SK-N-SH (cell line): ENCODE measurements at regions not wholly inside any gene's neighbourhood (a gene's known extent, or its start where the extent isn't known, plus 50 kb on each side); places are given as distances from the start of the nearest gene placed in this dataset.

ENCODE experiments used
- CTCF ChIA-PET: fragments of 300-600, 350-600 bp; formaldehyde crosslinking; extraction: SDS; loops from one replicate; lab custom pipeline; 2021; lab: Yijun Ruan, JAX
- POLR2A ChIA-PET: fragments of 350-600 bp; sonication (Branson Sonifier 250); formaldehyde crosslinking; extraction: SDS; loops from one replicate; lab custom pipeline; 2020; ENCODE audit warnings: antibody characterized with exemption, inconsistent platforms; lab: Yijun Ruan, JAX
- DNase-seq: peaks from one replicate; pipeline ENCODE4 v3.0.0; 2012
- H2AFZ ChIP-seq: fragments of 200-600 bp; sonication (generic); 2 replicates; pipeline ENCODE4 v1.8.1; 2016; ENCODE audit warnings: antibody characterized with exemption, mild to moderate bottlenecking, low read depth
- H3F3A ChIP-seq: fragments of 200-600 bp; sonication (generic); replicated peaks from 2 replicates; pipeline ENCODE3; 2016; ENCODE audit warnings: antibody characterized with exemption, mild to moderate bottlenecking; ENCODE audit not compliant: insufficient read depth
- H3K27ac ChIP-seq, 2 experiments: fragments of 200-500 bp in 1 of 2; fragments of 200-600 bp in 1 of 2; sonication (Bioruptor generic) in 1 of 2; sonication (generic), shearing (Covaris generic) in 1 of 2; 2 replicates each; pipeline versions ENCODE4 v1.5.1 to v1.6.1; 2014 to 2016; ENCODE audit warnings: low read depth in 2 of 2, inconsistent platforms in 1 of 2, low read length in 1 of 2, mild to moderate bottlenecking in 1 of 2, mixed read lengths in 1 of 2
- H3K27me3 ChIP-seq: fragments of 200-600 bp; sonication (generic), shearing (Covaris generic); 2 replicates; pipeline ENCODE4 v1.6.1; 2016; ENCODE audit warnings: mixed run types; ENCODE audit not compliant: insufficient read depth
- H3K36me3 ChIP-seq, 2 experiments: fragments of 200-500 bp in 1 of 2; fragments of 200-600 bp in 1 of 2; sonication (Bioruptor generic) in 1 of 2; sonication (generic) in 1 of 2; replicated peaks in 1 of 2; 2 replicates each; pipeline versions ENCODE3 to v1.5.1; 2014 to 2016; ENCODE audit warnings: low read length in 1 of 2, mild to moderate bottlenecking in 1 of 2; ENCODE audit not compliant: insufficient read depth in 2 of 2, control insufficient read depth in 1 of 2
- H3K4me1 ChIP-seq, 2 experiments: fragments of 200-500 bp in 1 of 2; fragments of 200-600 bp in 1 of 2; sonication (Bioruptor generic) in 1 of 2; sonication (generic), shearing (Covaris generic) in 1 of 2; 2 replicates each; pipeline versions ENCODE4 v1.5.1 to v1.6.1; 2014 to 2016; ENCODE audit warnings: low read depth in 1 of 2, low read length in 1 of 2, mixed run types in 1 of 2; ENCODE audit not compliant: insufficient read depth in 2 of 2, control insufficient read depth in 1 of 2
- H3K4me2 ChIP-seq: fragments of 200-600 bp; sonication (generic), shearing (Covaris generic); 2 replicates; pipeline ENCODE4 v1.6.1; 2017; ENCODE audit warnings: mixed run types
- H3K4me3 ChIP-seq, 2 experiments: fragments of 200-500 bp in 1 of 2; fragments of 200-600 bp in 1 of 2; sonication (Bioruptor generic) in 1 of 2; sonication (generic), shearing (Covaris generic) in 1 of 2; 2 replicates each; pipeline versions ENCODE4 v1.5.1 to v1.8.1; 2014 to 2016; ENCODE audit warnings: low read depth in 2 of 2, inconsistent platforms in 1 of 2, low read length in 1 of 2, mild to moderate bottlenecking in 1 of 2, mixed read lengths in 1 of 2, moderate library complexity in 1 of 2
- H3K79me2 ChIP-seq: fragments of 200-600 bp; sonication (generic); 2 replicates; pipeline ENCODE4 v1.8.1; 2017; ENCODE audit warnings: mild to moderate bottlenecking; ENCODE audit not compliant: insufficient read depth
- H3K9ac ChIP-seq: fragments of 200-600 bp; sonication (generic); 2 replicates; pipeline ENCODE4 v1.6.1; 2017; ENCODE audit warnings: mixed run types
- H3K9me2 ChIP-seq: fragments of 200-600 bp; sonication (generic); 2 replicates; pipeline ENCODE4 v1.6.1; 2017; ENCODE audit warnings: mixed run types
- H3K9me3 ChIP-seq: fragments of 200-600 bp; sonication (generic); 2 replicates; pipeline ENCODE4 v1.6.1; 2017; ENCODE audit warnings: mixed run types, mild to moderate bottlenecking, moderate library complexity
- H4K20me1 ChIP-seq: fragments of 200-600 bp; sonication (generic); 2 replicates; pipeline ENCODE4 v1.6.1; 2017; ENCODE audit warnings: mild to moderate bottlenecking, mixed run types; ENCODE audit not compliant: insufficient read depth
- ELF1 ChIP-seq: IDR thresholded peaks from 2 replicates; pipeline ENCODE4 v1.4.0; 2012
- EP300 ChIP-seq, 2 experiments: IDR thresholded peaks; 2 replicates each; pipeline versions ENCODE4 v1.4.0 to v1.6.1; 2012; ENCODE audit warnings: borderline replicate concordance in 1 of 2, low read depth in 1 of 2, low read length in 1 of 2
- FOSL2 ChIP-seq: IDR thresholded peaks from 2 replicates; pipeline ENCODE4 v1.4.0; 2012; ENCODE audit warnings: low read depth, mild to moderate bottlenecking, moderate library complexity, borderline replicate concordance
- JUND ChIP-seq: IDR thresholded peaks from 2 replicates; pipeline ENCODE4 v1.4.0; 2012
- NRF1 ChIP-seq: IDR thresholded peaks from 2 replicates; pipeline ENCODE4 v1.6.1; 2012; ENCODE audit warnings: low read depth, mild to moderate bottlenecking, low read length
- PBX3 ChIP-seq: IDR thresholded peaks from 2 replicates; pipeline ENCODE4; 2012
- RFX5 ChIP-seq: IDR thresholded peaks from 2 replicates; pipeline ENCODE4 v1.6.1; 2012; ENCODE audit warnings: mild to moderate bottlenecking, improper control_type of control experiment, low read length
- SIN3A ChIP-seq: IDR thresholded peaks from 2 replicates; pipeline ENCODE4 v1.6.1; 2012; ENCODE audit warnings: low read depth, mild to moderate bottlenecking, low read length, moderate library complexity, borderline replicate concordance
- TCF12 ChIP-seq: IDR thresholded peaks from 2 replicates; pipeline ENCODE4 v1.4.0; 2012
- TEAD4 ChIP-seq: IDR thresholded peaks from 2 replicates; pipeline ENCODE4 v1.4.0; 2012; ENCODE audit warnings: mild to moderate bottlenecking, borderline replicate concordance; ENCODE audit not compliant: insufficient read depth
- WGBS: methylation state at CpG from one replicate; pipeline ENCODE4 v1.1.6; 2017; ENCODE audit warnings: low lambda C conversion rate; 5-methylcytosine and 5-hydroxymethylcytosine counted together
- TF ChIP-seq, protein P1 (sequence below): fragments of 150-350 bp; IDR thresholded peaks from 2 replicates; pipeline ENCODE4 v1.6.1; 2017; ENCODE audit warnings: antibody characterized with exemption, low read length, low read depth, borderline replicate concordance

- Histone ChIP-seq H3K4me3 (no peak overlapping the region), H3K9me2 (no peaks in the 10 kb centered on the region), H3K4me2 (no peak overlapping the region), H3K36me3 (no peaks in the 10 kb centered on the region), H4K20me1 (no peaks in the 10 kb centered on the region), H2AFZ (no peak overlapping the region), H3K79me2 (no peaks in the 10 kb centered on the region), H3K9ac (no peak overlapping the region), H3F3A (no peaks in the 10 kb centered on the region), H3K4me1 (peaks cover 0 to 21% of the 10 kb centered on the region in 2 experiments; a peak in 3 of 4 replicates), H3K9me3 (no peaks in the 10 kb centered on the region), H3K27me3 (no peaks in the 10 kb centered on the region), H3K27ac (no peak overlapping the region)
- WGBS = 93% methylated on average over 3 of the region's 3 CpGs
- no peak for TF ChIP-seq RFX5
- TF ChIP-seq TEAD4 = no peak
- TF ChIP-seq PBX3 = peak; percentile 73
- peak; percentile 67 for TF ChIP-seq JUND
- peak; percentile 62 for TF ChIP-seq TCF12
- no peak for TF ChIP-seq ELF1
- TF ChIP-seq, protein P1, sequence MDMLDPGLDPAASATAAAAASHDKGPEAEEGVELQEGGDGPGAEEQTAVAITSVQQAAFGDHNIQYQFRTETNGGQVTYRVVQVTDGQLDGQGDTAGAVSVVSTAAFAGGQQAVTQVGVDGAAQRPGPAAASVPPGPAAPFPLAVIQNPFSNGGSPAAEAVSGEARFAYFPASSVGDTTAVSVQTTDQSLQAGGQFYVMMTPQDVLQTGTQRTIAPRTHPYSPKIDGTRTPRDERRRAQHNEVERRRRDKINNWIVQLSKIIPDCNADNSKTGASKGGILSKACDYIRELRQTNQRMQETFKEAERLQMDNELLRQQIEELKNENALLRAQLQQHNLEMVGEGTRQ = no peak
- TF ChIP-seq EP300 (IDR thresholded peaks at IDR 0.05; ENCODE audit: borderline replicate concordance in 1 of 2, low read depth in 1 of 2, low read length in 1 of 2) = peak in 1 of 2 experiments; percentile 51; a peak in 1 of 4 replicates
- TF ChIP-seq FOSL2 = peak; percentile 47; the same call in 1 of the 2 replicates
- DNase-seq = no peak
- ChIA-PET CTCF (interaction anchor here (1.5 kb wide), 1 partner anchor 12 kb away, joined by 3 read pairs; no protein-coding TSS in a partner anchor), POLR2A (no interaction called here)
Measured at GRCh38 chr5:125476901-125477585, 730.6 kb upstream of the ZNF608 start.

DNA sequence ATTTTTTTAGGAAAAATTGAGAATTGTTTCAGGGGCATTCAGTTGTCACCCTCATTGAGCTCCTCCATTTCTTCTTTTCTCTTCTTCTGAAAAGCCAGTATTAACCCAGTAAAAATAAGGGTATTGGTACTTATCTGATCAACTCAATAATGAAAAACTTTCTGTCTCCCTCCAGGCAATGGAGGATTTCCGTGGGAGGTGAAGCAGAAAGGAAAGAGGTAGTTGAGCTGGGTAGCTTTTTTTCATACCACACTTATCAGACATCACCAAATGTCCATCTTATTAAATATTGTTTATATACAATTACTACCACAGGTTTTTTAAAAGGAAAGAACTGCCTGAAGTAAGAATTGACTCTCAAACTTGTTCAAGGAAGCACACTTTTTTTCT is 731.1 kb upstream of the ZNF608 start:
- Histone ChIP-seq H3K36me3 (no peaks in the 10 kb centered on the region), H3K9ac (no peak overlapping the region), H3K9me2 (no peaks in the 10 kb centered on the region), H3F3A (no peaks in the 10 kb centered on the region), H2AFZ (no peak overlapping the region), H3K4me2 (no peak overlapping the region), H3K4me3 (no peak overlapping the region), H3K9me3 (no peaks in the 10 kb centered on the region), H3K27me3 (no peaks in the 10 kb centered on the region), H3K79me2 (no peaks in the 10 kb centered on the region), H3K27ac (no peak overlapping the region), H4K20me1 (no peaks in the 10 kb centered on the region), H3K4me1 (peaks cover 0 to 26% of the 10 kb centered on the region in 2 experiments; a peak in 3 of 4 replicates)
- 68% methylated on average over 1 of the region's 1 CpG for WGBS
- CTCF ChIA-PET = interaction anchor here (1.5 kb wide), 1 partner anchor 13 kb away, joined by 3 read pairs; no protein-coding TSS in a partner anchor
- TF ChIP-seq EP300 (IDR thresholded peaks at IDR 0.05; ENCODE audit: borderline replicate concordance in 1 of 2, low read depth in 1 of 2, low read length in 1 of 2) (no peak), SIN3A (no peak), PBX3 (no peak), TEAD4 (no peak), NRF1 (no peak)
- TF ChIP-seq, protein P1 = no peak
- POLR2A ChIA-PET = no interaction called here
- no peak for DNase-seq
